NCI-H460 (cell line): ENCODE measurements at regions not wholly inside any gene's neighbourhood (a gene's known extent, or its start where the extent isn't known, plus 50 kb on each side); places are given as distances from the start of the nearest gene placed in this dataset.
"Not testable (repeated sequence)": the region's sequence is repeated elsewhere in the genome, so short reads cannot be mapped to it uniquely, and the experiment has no call there.

Experiments
- DNase-seq: peaks from one replicate; pipeline ENCODE4 v3.0.0-alpha.2; 2016; ENCODE audit warnings: low read depth; ENCODE audit errors: extremely low read depth

GRCh38 chr7:13115157-13115772, 427.8 kb downstream of the ARL4A start:
- DNase-seq, result no peak

- no peak for DNase-seq
These were observed 428.4 kb downstream of the ARL4A start for GRCh38 chr7:13115855-13116254.

GRCh38 chr7:13117103-13117502, 429.7 kb downstream of the ARL4A start:
- DNase-seq, result no peak

GRCh38 chr7:13117592-13117991, 430.2 kb downstream of the ARL4A start:
- DNase-seq, result no peak

GRCh38 chr7:13124629-13125028, 437.2 kb downstream of the ARL4A start:
- not testable (repeated sequence) for DNase-seq

GRCh38 chr7:13126347-13126746, 438.9 kb downstream of the ARL4A start:
- no peak for DNase-seq

DNA sequence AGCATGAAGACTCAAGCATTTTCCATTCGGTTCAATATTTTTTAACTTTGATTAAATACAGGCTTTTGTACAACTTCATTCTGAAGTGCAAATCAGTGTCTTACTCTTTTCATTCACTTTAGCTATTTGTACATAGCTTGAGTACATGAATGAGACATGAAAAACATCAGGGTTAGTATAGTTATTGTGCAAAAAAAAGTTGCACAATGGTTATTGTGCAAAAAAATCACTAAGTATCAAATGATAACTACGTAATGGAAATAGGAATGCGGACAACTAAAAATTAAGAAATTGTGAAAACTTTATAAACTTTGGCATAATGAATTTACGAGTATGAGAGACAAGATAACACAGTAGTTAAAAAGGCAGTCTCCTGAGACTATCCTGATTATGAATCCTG, 442.9 kb downstream of the ARL4A start:
- no peak for DNase-seq

- DNase-seq, result not testable (repeated sequence)
These were observed 443.5 kb downstream of the ARL4A start for GRCh38 chr7:13130906-13131305.

GRCh38 chr7:13132314-13132713, 444.9 kb downstream of the ARL4A start:
- DNase-seq, result peak; percentile 24

- DNase-seq, result not testable (repeated sequence)
These were observed 448.9 kb downstream of the ARL4A start for GRCh38 chr7:13136345-13136744.

GRCh38 chr7:13139436-13139835, 452.0 kb downstream of the ARL4A start:
- DNase-seq, result no peak

DNA sequence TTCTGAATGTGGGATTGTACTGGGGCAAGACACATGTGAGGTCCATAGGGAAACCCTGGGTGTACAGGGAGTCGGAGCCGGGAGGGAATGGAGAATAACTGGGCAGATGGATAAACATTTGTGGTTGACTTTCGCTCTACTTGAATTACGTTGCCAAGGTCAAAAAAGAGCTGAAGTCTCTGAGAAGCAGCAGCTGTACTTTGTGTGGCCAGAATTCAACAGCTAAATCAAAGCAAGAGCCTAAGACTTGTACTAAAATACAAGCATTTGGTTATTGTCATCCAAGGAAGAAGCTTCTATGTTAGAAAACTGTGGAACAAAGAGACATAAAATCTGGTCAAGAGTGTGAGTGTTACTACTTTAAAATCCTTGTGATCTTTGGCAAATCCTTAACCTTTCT, 457.2 kb downstream of the ARL4A start:
- DNase-seq, result no peak

- DNase-seq, result no peak
These were observed 461.1 kb downstream of the ARL4A start for GRCh38 chr7:13148548-13148947.

DNA sequence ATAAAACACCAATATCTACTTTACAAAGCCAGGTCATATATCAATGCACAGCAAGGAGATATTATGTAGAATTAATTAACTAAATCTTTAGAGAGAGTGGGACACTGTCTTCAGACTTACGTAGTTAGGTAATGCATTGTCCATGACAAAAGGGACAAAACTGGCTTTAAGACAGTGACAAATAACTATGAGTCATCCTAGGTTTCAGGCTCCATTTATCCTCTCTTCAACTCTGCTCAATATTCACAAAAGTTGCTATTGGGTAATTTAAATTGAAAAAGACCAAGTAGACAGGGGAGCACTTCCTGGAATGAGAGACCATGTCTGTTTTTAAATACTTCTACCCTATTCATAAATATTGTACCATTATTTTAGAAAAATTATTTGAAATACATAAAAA, 464.5 kb downstream of the ARL4A start:
- DNase-seq, result no peak

DNA sequence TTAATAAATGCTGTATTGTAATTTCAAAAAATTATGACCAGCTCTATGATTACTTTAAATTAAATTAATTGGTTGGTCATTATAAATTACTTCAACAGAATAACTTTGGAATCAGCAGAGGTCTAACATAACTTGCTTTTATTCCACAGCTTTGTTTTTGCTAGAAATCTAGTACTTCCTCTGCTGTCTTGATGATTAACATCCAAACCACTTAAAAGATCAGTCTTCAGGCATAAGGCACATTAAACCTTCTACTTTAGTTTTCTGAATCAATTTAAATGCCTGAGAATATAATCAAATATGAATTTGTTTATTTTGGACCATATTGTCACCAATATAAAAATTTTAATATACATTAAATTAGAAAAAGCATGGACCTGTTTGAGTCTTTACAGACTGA, 465.3 kb downstream of the ARL4A start:
- DNase-seq, result no peak

DNA sequence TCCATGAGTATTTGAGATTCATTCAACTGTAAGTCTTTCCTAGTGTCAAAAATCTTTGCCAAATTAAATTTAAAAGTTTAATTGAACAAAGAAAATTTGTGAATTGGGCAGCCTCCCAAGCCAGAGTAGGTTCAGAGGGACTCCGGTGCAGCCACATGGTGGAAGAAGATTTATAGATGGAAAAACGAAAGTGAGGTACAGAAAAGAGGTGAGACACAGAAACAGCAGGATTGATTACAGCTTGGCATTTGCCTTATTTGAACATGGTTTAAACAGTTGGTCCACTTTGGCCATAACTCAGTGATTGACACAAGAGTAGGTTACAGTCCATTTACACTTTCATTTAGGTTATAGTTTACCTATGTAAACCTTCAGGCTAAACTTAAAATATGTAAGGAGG, 465.8 kb downstream of the ARL4A start:
- DNase-seq, result no peak

GRCh38 chr7:13153742-13154141, 466.3 kb downstream of the ARL4A start:
- no peak for DNase-seq

- no peak for DNase-seq
These were observed 467.8 kb downstream of the ARL4A start for GRCh38 chr7:13155188-13155587.

DNA sequence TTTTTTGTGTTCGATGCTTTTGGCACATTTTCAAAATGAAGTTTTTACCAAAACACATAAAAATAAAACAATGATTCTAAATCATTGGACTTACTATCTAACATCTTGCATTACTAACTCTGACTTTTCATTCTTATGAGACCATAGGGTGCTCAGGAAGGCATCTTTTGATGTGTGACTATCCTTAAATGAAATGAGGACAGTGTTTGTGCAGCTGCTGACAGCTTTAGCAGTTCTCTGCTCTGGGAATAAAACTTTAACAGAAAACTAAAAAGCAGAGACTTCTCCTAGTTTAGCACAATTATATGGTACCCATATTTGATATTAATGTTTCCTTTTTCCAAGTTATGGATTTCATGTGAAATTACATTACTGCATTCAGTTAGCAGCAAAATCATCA, 471.6 kb downstream of the ARL4A start:
- no peak for DNase-seq

- DNase-seq, result no peak
These were observed 472.2 kb downstream of the ARL4A start for GRCh38 chr7:13159467-13160184.

DNA sequence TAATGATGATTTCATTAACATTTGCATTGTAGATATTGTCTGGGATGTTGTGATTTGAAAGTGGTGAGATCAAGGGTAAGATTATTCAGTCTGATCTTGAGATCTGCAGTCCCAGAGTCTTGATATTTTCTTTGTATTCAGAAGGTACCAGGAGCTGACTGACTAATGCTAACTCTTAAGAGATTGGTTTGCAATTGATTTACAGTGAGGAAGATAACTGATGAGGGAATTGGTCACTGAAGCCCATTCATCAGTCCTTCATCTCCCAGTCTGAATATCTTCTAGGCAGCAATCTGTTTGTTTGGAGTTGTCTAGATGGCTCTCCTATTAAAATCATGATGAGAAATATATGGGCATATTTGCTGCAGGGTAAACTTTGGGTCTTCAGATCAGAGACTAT, 473.7 kb downstream of the ARL4A start:
- no peak for DNase-seq

DNA sequence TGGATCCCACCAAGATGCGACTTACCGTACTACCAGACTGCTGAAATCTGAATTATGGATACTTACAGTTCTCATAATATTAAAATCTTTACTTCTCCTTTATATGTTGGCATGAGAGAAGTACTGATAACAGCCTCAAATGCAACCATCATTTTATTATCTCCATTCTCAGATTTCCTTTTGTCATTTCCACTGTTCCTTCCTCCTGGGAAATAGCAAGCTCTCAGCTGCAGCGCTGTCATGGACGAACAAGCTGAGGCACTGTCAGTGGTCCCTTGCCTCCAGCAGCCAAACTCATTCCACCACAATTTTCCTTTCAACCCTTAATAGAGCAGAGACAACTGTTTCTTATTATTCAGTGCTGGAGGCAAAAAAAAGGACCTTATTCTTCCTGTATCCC, 478.4 kb downstream of the ARL4A start:
- no peak for DNase-seq

GRCh38 chr7:13166801-13167200, 479.4 kb downstream of the ARL4A start:
- no peak for DNase-seq
